ENCODE measurements at regions not wholly inside any gene's neighbourhood (a gene's known extent, or its start where the extent isn't known, plus 50 kb on each side); places are given as distances from the start of the nearest gene placed in this dataset.

GRCh38 chr2:22350621-22351020 lies 1034.4 kb upstream of the KLHL29 start:
- Histone ChIP-seq H3K36me3 (ENCODE audit: insufficient read depth, low read length) (no peaks in the 10 kb centered on the region), H3K4me1 (ENCODE audit: control insufficient read depth, insufficient read depth, low read length) (no peaks in the 10 kb centered on the region), H3K9ac (ENCODE audit: low read depth, low read length) (no peak overlapping the region), H3K9me3 (replicated peaks; ENCODE audit: low read length) (no peaks in the 10 kb centered on the region), H3K4me3 (ENCODE audit: low read length) (no peak overlapping the region), H3K27me3 (ENCODE audit: control insufficient read depth, insufficient read depth, low read length) (no peaks in the 10 kb centered on the region), H3K4me2 (ENCODE audit: low read length) (no peak overlapping the region)

GRCh38 chr2:22355816-22356433 lies 1029.1 kb upstream of the KLHL29 start:
- Histone ChIP-seq H3K36me3 (ENCODE audit: insufficient read depth, low read length) (no peaks in the 10 kb centered on the region), H3K4me1 (ENCODE audit: control insufficient read depth, insufficient read depth, low read length) (no peaks in the 10 kb centered on the region), H3K27me3 (ENCODE audit: control insufficient read depth, insufficient read depth, low read length) (no peaks in the 10 kb centered on the region), H3K4me2 (ENCODE audit: low read length) (no peak overlapping the region), H3K9ac (ENCODE audit: low read depth, low read length) (no peak overlapping the region), H3K9me3 (replicated peaks; ENCODE audit: low read length) (no peaks in the 10 kb centered on the region), H3K4me3 (ENCODE audit: low read length) (no peak overlapping the region)

GRCh38 chr2:22359071-22359672 lies 1025.8 kb upstream of the KLHL29 start:
- H3K9me3 ChIP-seq (replicated peaks; ENCODE audit: low read length): no peaks in the 10 kb centered on the region
- no peak overlapping the region for H3K9ac ChIP-seq (ENCODE audit: low read depth, low read length)
- H3K4me2 ChIP-seq (ENCODE audit: low read length): no peak overlapping the region

GRCh38 chr2:22360735-22361374 lies 1024.1 kb upstream of the KLHL29 start:
- H3K36me3 ChIP-seq (ENCODE audit: insufficient read depth, low read length): no peaks in the 10 kb centered on the region
- H3K4me3 ChIP-seq (ENCODE audit: low read length): no peak overlapping the region
- no peaks in the 10 kb centered on the region for H3K4me1 ChIP-seq (ENCODE audit: control insufficient read depth, insufficient read depth, low read length)
- H3K4me2 ChIP-seq (ENCODE audit: low read length): no peak overlapping the region
- H3K27me3 ChIP-seq (ENCODE audit: control insufficient read depth, insufficient read depth, low read length): no peaks in the 10 kb centered on the region
- H3K9me3 ChIP-seq (replicated peaks; ENCODE audit: low read length): no peaks in the 10 kb centered on the region
- H3K9ac ChIP-seq (ENCODE audit: low read depth, low read length): no peak overlapping the region

More at GRCh38 chr2:22359071-22359672, 1025.8 kb upstream of the KLHL29 start:
- Histone ChIP-seq H3K27me3 (ENCODE audit: control insufficient read depth, insufficient read depth, low read length) (no peaks in the 10 kb centered on the region), H3K4me1 (ENCODE audit: control insufficient read depth, insufficient read depth, low read length) (no peaks in the 10 kb centered on the region), H3K36me3 (ENCODE audit: insufficient read depth, low read length) (no peaks in the 10 kb centered on the region), H3K4me3 (ENCODE audit: low read length) (no peak overlapping the region)

- no peaks in the 10 kb centered on the region for H3K9me3 ChIP-seq (replicated peaks; ENCODE audit: low read length)
- no peaks in the 10 kb centered on the region for H3K4me1 ChIP-seq (ENCODE audit: control insufficient read depth, insufficient read depth, low read length)
- H3K4me2 ChIP-seq (ENCODE audit: low read length): no peak overlapping the region
- H3K4me3 ChIP-seq (ENCODE audit: low read length): no peak overlapping the region
- no peaks in the 10 kb centered on the region for H3K27me3 ChIP-seq (ENCODE audit: control insufficient read depth, insufficient read depth, low read length)
- H3K9ac ChIP-seq (ENCODE audit: low read depth, low read length): no peak overlapping the region
- no peaks in the 10 kb centered on the region for H3K36me3 ChIP-seq (ENCODE audit: insufficient read depth, low read length)
Measured at GRCh38 chr2:22361571-22361970, 1023.4 kb upstream of the KLHL29 start.

- no peak overlapping the region for H3K4me3 ChIP-seq (ENCODE audit: low read length)
- no peak overlapping the region for H3K4me2 ChIP-seq (ENCODE audit: low read length)
- no peaks in the 10 kb centered on the region for H3K4me1 ChIP-seq (ENCODE audit: control insufficient read depth, insufficient read depth, low read length)
- peaks cover 4% of the 10 kb centered on the region for H3K9me3 ChIP-seq (replicated peaks; ENCODE audit: low read length)
- no peak overlapping the region for H3K9ac ChIP-seq (ENCODE audit: low read depth, low read length)
- no peaks in the 10 kb centered on the region for H3K36me3 ChIP-seq (ENCODE audit: insufficient read depth, low read length)
- no peaks in the 10 kb centered on the region for H3K27me3 ChIP-seq (ENCODE audit: control insufficient read depth, insufficient read depth, low read length)
Measured at GRCh38 chr2:22375096-22375495, 1009.9 kb upstream of the KLHL29 start.

- Histone ChIP-seq H3K27me3 (ENCODE audit: control insufficient read depth, insufficient read depth, low read length) (no peaks in the 10 kb centered on the region), H3K36me3 (ENCODE audit: insufficient read depth, low read length) (no peaks in the 10 kb centered on the region), H3K4me1 (ENCODE audit: control insufficient read depth, insufficient read depth, low read length) (no peaks in the 10 kb centered on the region), H3K4me2 (ENCODE audit: low read length) (no peak overlapping the region), H3K4me3 (ENCODE audit: low read length) (no peak overlapping the region), H3K9me3 (replicated peaks; ENCODE audit: low read length) (peaks cover 4% of the 10 kb centered on the region), H3K9ac (ENCODE audit: low read depth, low read length) (no peak overlapping the region)
Measured at GRCh38 chr2:22377268-22377667, 1007.7 kb upstream of the KLHL29 start.

- Histone ChIP-seq H3K27me3 (ENCODE audit: control insufficient read depth, insufficient read depth, low read length) (no peaks in the 10 kb centered on the region), H3K36me3 (ENCODE audit: insufficient read depth, low read length) (no peaks in the 10 kb centered on the region), H3K4me3 (ENCODE audit: low read length) (no peak overlapping the region), H3K4me1 (ENCODE audit: control insufficient read depth, insufficient read depth, low read length) (no peaks in the 10 kb centered on the region), H3K9ac (ENCODE audit: low read depth, low read length) (no peak overlapping the region), H3K9me3 (replicated peaks; ENCODE audit: low read length) (no peaks in the 10 kb centered on the region), H3K4me2 (ENCODE audit: low read length) (no peak overlapping the region)
Measured at GRCh38 chr2:22382479-22383169, 1002.4 kb upstream of the KLHL29 start.

- no peaks in the 10 kb centered on the region for H3K4me1 ChIP-seq (ENCODE audit: control insufficient read depth, insufficient read depth, low read length)
- no peaks in the 10 kb centered on the region for H3K36me3 ChIP-seq (ENCODE audit: insufficient read depth, low read length)
Measured at GRCh38 chr2:22397847-22398246, 987.1 kb upstream of the KLHL29 start.

GRCh38 chr2:22403748-22404147 lies 981.2 kb upstream of the KLHL29 start:
- Histone ChIP-seq H3K4me1 (ENCODE audit: control insufficient read depth, insufficient read depth, low read length) (no peaks in the 10 kb centered on the region), H3K9me3 (replicated peaks; ENCODE audit: low read length) (peaks cover 5% of the 10 kb centered on the region), H3K9ac (ENCODE audit: low read depth, low read length) (no peak overlapping the region), H3K4me3 (ENCODE audit: low read length) (no peak overlapping the region), H3K27me3 (ENCODE audit: control insufficient read depth, insufficient read depth, low read length) (no peaks in the 10 kb centered on the region), H3K36me3 (ENCODE audit: insufficient read depth, low read length) (no peaks in the 10 kb centered on the region), H3K4me2 (ENCODE audit: low read length) (no peak overlapping the region)

More at GRCh38 chr2:22397847-22398246, 987.1 kb upstream of the KLHL29 start:
- no peak overlapping the region for H3K4me3 ChIP-seq (ENCODE audit: low read length)
- peaks cover 5% of the 10 kb centered on the region for H3K9me3 ChIP-seq (replicated peaks; ENCODE audit: low read length)
- H3K9ac ChIP-seq (ENCODE audit: low read depth, low read length): no peak overlapping the region
- no peak overlapping the region for H3K4me2 ChIP-seq (ENCODE audit: low read length)
- H3K27me3 ChIP-seq (ENCODE audit: control insufficient read depth, insufficient read depth, low read length): no peaks in the 10 kb centered on the region

GRCh38 chr2:22406625-22407024 lies 978.4 kb upstream of the KLHL29 start:
- Histone ChIP-seq H3K4me2 (ENCODE audit: low read length) (no peak overlapping the region), H3K4me3 (ENCODE audit: low read length) (no peak overlapping the region), H3K9ac (ENCODE audit: low read depth, low read length) (no peak overlapping the region), H3K36me3 (ENCODE audit: insufficient read depth, low read length) (no peaks in the 10 kb centered on the region), H3K27me3 (ENCODE audit: control insufficient read depth, insufficient read depth, low read length) (no peaks in the 10 kb centered on the region), H3K9me3 (replicated peaks; ENCODE audit: low read length) (peaks cover 8% of the 10 kb centered on the region), H3K4me1 (ENCODE audit: control insufficient read depth, insufficient read depth, low read length) (no peaks in the 10 kb centered on the region)

All from skeletal muscle satellite cell (primary cell).